NCI-H1092 (cell line): ENCODE measurements at regions not wholly inside any gene's neighbourhood (a gene's known extent, or its start where the extent isn't known, plus 50 kb on each side); places are given as distances from the start of the nearest gene placed in this dataset.

Source experiments
- DNase-seq: peaks from one replicate; lab custom pipeline; 2025; lab: John Stamatoyannopoulos, UW

DNA sequence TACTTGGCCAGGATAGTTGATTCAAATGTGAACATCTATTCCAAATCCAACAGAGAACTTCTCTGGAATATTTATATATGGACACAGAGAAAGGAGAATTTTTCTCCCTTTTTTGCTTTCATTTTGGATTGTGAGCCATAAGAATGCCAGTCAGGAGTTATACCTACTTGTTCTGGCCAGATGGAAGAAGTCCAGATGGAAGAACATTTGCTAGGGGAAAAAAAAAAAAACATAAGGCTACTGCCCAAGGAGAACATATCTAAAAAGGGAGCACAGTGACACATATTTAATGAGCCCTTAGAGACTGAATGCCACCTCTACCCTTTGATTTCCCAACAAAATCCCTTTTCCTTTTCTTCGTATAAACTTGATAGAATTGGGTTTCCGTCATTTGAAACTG, 61.7 kb upstream of the PPP2R2B start:
- no peak for DNase-seq

DNA sequence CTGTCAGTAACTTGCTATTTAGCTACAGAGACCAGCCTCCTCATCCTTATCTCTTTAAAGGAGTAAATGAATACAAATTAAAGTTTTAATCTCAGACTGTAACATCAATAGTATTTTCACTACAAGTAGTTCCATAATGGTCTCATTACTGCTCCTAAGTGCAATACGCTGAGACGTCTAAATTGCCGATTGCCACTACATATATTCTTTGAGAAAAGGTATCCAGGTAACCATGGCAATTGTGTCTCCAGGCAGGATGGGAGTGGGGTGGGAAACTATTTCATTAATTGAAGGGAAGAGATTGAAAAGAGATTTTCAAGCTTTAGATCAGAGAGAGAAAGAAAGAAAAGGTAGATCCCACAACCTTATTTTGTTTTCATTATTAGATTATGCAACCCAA, 65.5 kb upstream of the PPP2R2B start:
- no peak for DNase-seq

DNA sequence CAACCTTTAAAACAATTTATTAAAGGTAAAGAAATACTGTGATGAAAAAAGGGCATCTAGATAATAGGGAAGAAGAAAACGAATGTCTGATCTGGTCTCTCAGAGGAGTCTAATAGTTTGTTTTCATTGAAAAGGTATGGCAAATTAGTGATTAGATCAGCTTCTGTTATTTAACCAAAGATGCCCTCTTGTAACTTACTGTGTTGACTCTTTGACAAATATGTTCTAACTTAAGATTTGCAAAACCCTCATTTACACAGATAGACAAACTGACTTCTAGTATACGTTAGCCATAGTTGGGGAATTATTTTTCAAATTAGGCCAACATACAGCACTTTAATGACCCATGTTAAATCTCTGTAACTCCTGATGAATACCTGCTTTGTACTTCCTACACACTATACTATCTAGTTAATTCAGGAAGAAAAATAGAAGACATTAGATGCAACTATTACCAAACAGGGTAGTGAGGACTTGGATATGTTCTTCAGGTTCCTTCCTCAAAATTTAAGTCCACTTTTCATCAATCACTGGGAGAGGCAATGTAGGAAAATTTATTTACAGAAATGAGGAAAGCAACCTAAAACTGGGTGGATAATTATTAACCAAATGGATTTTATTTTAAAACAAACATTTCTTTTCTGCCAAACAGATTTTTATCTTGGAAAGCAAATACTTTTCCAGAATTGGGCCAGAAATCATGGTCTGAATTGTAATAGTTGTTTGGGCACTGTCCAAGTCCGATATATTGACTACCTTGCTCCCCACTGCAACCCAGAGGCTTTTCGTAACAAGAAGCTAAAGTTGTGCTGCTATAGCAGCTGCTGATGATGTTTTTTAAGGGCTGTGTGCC, 66.4 kb upstream of the PPP2R2B start:
- no peak for DNase-seq

DNA sequence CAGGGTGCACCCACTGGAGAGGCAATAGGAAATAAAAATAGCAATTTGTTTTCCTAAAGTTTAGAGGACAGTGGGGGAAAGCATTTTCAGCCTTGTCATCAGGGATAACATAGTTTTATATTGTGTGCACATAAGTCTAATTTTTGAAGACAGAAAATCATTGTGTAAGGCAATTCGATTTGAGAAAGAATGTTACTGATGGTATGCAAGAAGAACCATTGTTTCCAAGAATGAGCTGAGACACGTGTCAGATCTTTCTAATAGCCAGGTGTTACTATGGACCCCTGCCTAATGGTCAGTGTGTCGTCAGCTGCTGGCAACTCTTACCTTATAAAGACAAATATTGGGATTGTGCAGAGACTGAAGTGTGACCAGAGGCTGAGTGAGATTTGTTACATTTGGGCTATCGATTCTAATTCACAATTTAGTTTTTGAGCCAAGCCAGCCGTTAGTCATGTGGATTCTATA, 67.1 kb upstream of the PPP2R2B start:
- DNase-seq, result no peak

DNA sequence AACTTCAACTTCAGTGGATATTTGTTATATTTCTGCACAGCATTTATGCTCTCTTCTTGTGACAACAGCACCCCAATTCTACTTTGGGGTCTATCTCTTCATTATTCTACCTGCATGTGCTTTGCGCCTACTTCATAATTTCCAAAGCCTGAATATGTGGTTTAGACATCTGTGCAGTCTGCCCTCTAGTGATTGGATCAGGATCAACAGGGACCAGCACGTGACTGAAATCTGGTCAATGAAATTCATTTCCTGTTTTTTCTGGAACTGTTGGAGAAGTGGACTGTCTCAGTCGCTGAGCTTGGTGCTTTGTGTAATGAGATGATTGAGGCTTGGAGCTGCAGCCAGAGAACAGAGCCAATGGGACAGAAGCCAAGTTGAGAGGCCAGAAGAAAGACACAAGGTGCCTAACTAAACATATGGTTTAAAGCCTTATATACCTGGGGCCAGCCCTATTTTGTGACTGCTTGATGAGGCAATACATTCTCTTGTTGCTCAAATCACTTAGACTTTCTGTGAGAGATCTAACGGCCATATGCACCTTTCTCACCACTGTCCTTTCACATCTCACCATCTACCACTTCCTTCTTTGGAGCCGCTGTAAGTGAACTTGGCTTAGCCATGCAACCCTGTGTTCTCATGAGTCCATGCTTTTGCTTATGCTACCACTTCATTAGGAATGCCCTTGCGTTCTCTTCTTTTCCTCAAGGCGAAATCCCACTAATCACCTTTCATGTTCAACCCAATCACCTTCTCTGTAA, 68.8 kb upstream of the PPP2R2B start:
- DNase-seq, result no peak

DNA sequence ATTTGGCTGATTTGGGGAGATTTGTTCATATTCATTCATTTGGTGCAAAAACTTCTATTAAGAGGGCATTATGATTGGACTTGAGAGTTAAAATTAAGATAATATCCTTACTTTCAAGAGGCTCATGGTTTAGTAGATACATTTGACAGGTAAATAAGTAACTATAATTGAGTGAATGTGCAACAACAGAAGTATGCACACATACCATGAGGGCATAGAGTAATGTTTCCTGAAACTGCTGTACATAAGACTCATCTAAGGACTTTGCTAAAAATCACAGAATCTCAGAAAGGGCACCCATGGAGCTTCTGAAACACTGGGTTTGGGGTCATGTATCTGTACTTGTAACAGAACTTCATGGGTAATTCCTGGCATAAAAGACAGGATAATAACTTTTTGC, 70.1 kb upstream of the PPP2R2B start:
- DNase-seq, result no peak

DNA sequence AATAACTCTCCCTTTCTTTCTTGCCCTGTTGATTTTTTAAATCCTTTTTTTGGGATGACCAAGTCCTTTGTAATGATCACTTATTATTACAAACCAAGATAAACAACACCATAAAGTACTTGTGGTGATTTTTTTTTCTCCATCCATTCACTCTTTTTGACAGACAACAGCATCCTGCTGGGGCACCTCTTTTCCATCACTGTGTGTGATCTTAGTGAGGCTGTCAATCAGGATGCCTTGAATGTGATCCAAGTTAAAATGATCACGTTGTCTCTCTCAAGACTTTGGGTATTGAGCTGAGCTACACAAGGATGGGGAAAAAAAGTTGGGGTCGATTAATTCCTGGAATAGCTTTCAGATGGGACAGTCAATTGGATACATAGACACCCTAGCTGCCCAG, 73.6 kb upstream of the PPP2R2B start:
- DNase-seq, result no peak

DNA sequence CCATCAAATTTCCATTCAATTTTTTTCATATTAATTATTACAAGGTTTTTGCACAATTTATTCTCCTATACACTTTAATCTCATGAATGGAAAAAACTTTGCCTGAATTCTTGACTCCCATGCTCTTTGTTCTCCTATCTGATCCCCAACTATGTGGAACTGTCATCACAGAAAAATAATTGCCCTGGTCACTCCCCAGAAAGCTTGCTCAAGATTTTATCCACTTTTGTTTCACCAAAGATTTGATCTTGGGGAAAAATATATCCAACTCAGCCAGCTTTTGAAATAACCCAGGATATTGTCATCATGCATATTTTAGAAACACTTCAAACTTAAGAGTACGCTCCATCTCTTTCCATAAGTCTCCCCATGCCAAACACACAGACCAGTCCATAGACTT, 77.7 kb upstream of the PPP2R2B start:
- no peak for DNase-seq

DNA sequence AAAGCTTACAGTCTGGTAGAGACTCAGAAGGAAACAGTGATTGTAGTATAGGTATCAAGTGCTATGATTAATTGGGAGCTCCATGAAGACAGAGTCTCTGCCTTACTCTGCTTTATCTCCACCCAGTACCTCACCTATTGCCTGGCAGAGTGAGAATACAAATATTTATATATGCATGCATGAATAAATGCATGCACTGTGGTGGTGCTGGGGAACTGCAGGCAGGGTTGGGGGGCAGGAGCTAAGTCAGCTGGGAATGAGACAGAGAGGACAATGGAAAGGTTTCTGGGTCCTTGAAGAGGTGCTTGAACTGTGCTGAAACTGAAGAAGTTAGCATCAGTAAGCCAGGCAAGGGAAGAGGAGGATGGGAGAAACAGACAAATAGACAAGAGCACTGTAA, 80.8 kb upstream of the PPP2R2B start:
- DNase-seq, result no peak

DNA sequence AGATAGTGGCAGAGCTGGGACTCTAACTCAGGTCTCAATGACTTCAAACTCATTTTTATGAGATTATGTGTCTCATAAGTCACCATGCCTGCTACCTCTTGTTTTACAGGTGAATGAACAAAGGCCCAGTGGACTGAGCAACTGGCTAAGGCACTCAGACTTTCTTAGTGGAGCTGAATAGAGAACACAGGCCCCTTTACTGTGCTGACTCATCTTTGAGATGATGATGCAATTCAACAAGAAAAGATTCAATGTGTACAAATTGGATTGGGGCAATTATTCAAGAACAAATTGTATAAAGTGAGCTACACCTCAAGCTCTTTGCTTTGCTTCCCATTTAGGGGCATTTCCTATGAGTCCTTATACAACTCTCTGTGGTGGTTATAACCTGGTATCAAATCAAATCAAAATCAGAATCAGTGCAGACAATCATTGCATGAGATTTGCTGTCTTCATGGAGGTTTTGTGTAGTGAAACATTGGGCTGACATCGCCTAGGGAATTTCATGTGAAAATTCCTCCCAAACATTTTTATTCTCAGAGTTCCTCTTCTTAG, 84.3 kb upstream of the PPP2R2B start:
- DNase-seq, result no peak

DNA sequence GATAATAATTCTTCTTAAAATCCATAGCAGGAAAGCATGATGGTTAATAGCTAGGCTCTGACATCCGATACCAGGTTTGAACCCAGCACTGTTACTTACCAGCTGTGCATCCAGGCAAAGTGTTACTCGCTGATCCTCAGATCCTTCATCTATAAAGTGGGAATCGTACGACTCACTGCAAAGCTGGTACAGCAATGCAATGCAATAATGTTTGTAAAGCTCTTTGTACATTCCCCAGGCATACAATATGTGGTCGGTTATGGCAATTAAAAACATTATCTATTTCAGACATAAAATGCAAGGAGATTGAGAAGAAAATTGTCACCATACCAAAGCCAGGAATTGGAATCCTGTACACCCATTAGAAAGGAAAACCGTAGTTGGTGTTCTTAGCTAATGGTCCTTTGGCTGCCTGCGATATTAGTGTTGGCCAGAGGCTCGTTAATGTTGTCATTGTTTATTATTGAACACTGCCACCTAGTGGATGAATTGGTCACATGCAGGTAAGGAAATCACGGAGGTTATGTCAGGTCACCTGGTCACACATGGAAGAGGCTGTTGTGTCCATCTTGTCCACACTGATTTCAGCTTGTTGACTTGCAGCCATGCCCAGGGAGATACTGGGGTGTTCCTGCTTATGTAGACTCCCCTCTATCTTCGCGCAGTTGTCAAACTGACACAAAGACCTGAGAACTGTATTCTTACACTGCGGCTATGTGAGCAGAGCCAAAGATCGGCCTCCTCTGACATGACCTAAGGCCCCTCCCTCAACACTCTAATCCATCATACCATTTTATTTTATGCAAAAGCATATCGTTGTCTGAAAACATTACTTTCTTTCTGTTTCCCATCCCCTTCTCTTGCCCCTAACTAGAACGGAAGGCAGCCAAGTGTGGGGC, 87.5 kb upstream of the PPP2R2B start:
- peak; percentile 71 for DNase-seq

DNA sequence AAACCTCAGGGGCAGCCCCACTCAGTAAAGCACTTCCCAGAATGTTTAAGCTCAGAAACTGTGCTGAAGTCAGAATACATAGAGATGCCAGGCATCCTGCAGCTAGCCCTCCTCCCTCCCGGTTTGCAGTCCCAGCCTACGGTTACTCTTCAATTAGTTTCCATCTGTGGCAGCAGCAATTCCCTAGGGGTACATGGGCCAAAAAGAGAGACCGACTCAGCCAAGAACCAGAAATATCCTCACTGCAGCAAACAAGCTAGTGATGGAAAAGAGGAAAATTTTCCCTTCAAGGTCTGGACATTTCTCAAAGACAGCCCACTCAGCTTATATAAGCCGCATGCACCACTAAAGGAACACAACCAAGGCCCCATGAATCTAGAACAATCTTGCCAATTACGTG, 89.1 kb upstream of the PPP2R2B start:
- DNase-seq, result no peak

DNA sequence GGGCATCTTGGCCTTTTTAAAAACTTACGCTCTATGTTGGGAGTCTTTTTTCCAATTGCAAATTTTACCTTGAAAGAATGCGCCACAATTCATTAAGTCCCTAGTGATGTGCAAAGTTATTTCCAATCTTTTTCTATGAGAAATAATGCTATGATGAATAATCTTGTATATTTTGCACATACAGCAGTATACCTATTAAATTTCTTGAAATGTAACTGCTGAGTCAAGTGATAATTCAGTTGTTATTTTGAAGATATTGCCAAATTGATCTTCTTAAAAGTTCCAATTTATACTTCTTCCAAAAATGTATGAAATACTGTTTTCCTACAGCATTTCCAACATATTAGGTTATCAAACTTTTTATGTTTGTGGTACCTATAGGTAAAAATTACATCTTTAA, 92.8 kb upstream of the PPP2R2B start:
- no peak for DNase-seq

DNA sequence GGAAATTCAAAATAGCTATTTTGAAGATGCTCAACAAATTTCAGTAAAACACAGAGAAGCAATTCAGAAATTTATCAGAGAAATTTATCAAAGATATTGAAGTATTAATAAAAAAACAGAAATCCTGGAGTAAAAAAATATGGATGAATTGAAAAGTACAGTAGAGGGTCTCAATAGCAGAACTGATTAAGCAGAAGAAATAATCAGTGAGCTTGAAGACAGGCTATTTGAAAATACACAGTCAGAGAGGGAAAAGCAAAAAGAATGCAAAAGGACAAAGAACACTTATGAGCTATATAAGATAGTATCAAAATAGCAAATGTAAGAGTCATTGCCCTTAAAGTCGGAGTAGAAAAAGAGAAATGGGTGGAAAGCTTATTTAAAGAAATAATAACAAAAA, 107.9 kb upstream of the PPP2R2B start:
- no peak for DNase-seq

DNA sequence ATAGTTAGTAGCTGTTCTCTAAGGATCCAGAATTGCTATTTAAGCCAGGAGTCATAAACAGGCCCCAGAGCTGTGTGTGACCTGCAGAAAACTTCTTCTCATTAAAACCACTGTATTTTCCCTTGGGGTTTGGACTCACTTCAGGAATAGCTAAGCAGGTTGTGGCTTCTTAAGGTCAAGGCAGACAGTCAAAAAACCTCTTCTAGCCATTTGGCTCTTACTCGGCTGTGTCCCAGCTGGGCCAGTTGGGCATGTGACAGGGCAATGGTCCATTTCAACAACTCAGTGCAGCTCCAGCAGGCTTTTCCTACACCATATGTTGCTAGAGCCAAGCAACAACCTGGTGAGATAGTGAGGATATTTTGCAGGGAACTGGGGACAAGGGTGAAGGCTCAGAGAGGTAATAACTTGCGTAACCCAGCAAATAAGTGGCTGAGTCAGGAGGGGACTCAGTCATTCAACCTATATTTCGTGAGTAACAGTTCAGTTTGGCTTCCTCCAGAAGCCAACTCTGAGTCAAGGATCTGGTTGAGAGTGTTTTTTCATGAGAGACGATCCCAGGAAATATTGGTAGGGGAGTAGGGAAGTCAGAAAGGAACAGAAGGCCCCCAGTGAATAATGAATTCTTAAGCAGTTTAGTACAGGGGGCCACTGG, 115.4 kb upstream of the PPP2R2B start:
- no peak for DNase-seq

DNA sequence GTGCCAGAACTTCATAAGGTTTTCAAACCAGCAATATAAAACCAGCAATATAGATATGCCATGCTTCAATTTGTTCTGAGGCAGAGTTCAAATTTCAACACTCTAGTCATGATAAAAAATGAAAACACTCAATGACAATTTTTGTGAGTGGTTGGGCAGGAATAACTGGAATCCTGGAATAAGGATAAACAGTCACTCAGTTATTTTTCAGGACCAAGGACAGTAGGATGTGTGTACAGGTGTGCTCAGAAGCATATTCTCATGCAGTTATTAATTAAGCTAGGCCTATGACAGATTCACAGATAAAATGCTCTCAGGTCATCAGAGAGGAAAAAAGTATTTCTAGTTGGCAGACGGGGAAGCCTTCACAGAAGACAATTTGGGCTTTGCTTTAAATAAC, 117.3 kb upstream of the PPP2R2B start:
- DNase-seq, result no peak

DNA sequence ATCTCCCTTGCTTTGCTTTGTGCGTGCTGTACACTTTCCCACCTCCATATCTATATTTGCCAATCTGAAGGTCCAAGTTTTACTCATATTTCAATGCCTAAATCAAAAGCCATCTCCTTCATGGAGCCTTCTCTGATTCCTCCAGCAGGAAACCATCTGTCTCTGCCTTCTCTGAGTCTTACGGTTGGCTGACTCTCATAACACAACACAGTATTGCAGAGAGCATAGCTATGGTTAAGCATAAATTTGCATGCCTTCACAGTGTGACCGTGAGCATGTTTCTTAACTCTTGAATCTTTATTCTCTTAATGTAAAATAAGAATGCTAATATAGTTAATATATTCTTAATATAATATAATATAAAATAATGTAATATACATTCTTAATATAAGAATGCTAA, 136.8 kb upstream of the PPP2R2B start:
- no peak for DNase-seq

DNA sequence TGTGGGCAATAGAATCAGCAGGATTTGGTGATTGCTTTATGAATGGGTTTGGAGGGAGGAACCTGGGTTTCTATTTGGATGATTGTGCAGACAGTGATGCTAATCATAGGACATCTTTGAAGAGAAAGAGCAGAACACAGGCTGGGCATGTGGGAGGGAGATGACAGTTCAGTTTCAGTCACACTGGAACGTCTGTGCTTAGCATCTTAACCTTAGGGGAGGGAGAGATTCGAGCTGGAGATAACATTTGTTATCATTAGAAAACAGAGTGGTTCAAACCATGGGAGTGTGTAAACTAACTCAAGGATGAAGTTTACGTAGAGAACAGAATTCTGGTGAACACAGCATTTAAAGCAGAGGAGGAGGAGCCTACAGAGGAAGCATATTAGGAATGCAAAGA, 138.6 kb upstream of the PPP2R2B start:
- DNase-seq, result no peak

DNA sequence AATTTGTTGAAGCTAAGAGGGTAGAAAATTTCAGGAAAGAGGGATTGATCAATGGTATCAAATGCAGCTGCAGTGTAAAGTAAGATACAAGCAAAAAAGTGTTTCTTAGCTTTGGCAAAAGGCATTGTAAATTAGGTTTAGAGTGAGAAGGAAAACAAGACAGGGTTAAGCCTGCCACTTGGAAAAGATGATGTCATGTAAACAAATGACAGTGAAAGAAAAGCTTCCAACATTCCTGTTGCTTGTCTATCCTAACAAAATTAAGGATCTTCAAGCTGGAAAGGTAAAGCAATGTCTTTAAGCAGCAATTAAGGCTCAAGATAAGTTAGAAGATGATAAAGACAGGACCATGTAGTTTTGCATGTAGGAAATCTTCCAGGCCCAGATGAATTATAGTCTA, 139.1 kb upstream of the PPP2R2B start:
- DNase-seq, result no peak

DNA sequence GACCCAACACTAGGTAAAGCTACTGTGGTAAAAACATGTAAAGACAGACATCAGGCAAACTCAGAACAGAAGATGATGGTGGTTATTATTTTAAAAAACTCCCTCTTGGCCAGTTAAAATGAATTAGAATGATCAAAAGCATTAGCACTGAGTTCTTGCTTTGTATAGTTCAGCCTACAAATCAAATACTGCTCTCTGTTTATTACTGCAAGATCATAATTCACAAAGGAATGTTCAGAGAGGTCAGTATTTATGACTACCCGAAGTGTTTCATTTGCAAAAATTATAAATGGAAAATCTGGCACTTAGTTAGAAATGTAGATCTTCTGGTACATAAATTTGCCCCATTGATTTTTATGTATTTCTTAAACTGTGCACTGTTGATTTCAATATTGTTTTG, 140.3 kb upstream of the PPP2R2B start:
- no peak for DNase-seq

DNA sequence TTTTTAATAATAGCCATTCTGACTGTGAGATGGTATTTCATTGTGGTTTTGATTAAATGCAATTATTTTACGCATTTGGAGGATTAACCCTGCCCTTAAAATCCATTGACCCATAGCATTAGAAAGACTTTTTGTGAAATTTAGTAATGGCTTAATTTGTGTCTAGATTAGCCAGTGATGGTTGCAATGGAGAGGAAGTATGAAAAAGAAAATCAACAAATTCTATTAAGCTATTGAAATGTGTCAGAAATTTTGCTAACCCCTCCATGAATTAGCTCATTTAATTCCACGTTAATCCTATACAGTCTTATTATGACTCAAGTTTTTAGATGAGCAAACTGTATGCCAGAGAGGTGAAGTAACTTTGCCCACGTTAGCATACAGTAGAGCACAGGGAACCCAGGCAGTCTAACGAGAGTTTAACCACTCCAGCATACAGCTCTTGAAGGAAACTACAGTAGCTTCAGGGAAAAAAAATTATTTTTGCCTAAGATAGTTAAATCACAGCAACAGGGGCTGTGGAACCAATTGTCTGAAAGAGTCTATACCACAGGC, 158.2 kb upstream of the PPP2R2B start:
- DNase-seq, result no peak
